Endothelial cell of umbilical vein (primary cell): ENCODE measurements at regions not wholly inside any gene's neighbourhood (a gene's known extent, or its start where the extent isn't known, plus 50 kb on each side); places are given as distances from the start of the nearest gene placed in this dataset.

Experiments used
- BruUV-seq: library from RNA; stranded (reverse); fragments of 400-500 nt; replicated peaks from 2 replicates; lab custom pipeline; 2021; lab: Mats Ljungman, UMichigan
- CTCF ChIA-PET: fragments of 300-600, 350-600 bp; sonication (Branson Sonifier 250); formaldehyde crosslinking; loops from one replicate; lab custom pipeline; 2021; ENCODE audit warnings: antibody characterized with exemption, inconsistent platforms; lab: Charles Lee
- POLR2A ChIA-PET: fragments of 300-600, 350-600 bp; sonication (Branson Sonifier 250); formaldehyde crosslinking; loops from one replicate; lab custom pipeline; 2021; ENCODE audit warnings: antibody characterized with exemption, inconsistent platforms; lab: Charles Lee
- DNase-seq: peaks from one replicate; pipeline ENCODE4 v3.0.0-alpha.2; 2011; ENCODE audit warnings: low read depth, low spot score
- FAIRE-seq: peaks from 2 replicates; lab custom pipeline; 2011; peaks lifted over from hg19 to GRCh38; lab: Jason Lieb, UNC
- H2AFZ ChIP-seq: 2 replicates; pipeline ENCODE4 v1.6.0; 2012; ENCODE audit warnings: low read depth, low read length, control low read depth, inconsistent platforms
- H3K27ac ChIP-seq: 2 replicates; pipeline ENCODE4 v1.5.1; 2011; ENCODE audit warnings: low read depth, mild to moderate bottlenecking, control low read depth, low read length, moderate library complexity; ENCODE audit not compliant: insufficient read depth
- H3K27me3 ChIP-seq, 2 experiments: 2 replicates each; pipeline versions ENCODE4 v1.6.0 to v1.6.1; 2011; ENCODE audit warnings: low read length in 2 of 2, mixed read lengths in 1 of 2; ENCODE audit not compliant: control insufficient read depth in 2 of 2, insufficient read depth in 2 of 2
- H3K36me3 ChIP-seq, 2 experiments: 2 replicates in 1 of 2; 3 replicates in 1 of 2; pipeline ENCODE4 v1.5.1; 2011; ENCODE audit warnings: low read length in 2 of 2, mild to moderate bottlenecking in 1 of 2, moderate library complexity in 1 of 2; ENCODE audit not compliant: control insufficient read depth in 2 of 2, insufficient read depth in 2 of 2; ENCODE audit errors: extremely low read depth in 1 of 2
- H3K4me1 ChIP-seq: 3 replicates; pipeline ENCODE4 v1.5.1; 2011; ENCODE audit warnings: mild to moderate bottlenecking, low read length; ENCODE audit not compliant: control insufficient read depth, insufficient read depth; ENCODE audit errors: extremely low read depth
- H3K4me2 ChIP-seq: 2 replicates; pipeline ENCODE4 v1.6.1; 2011; ENCODE audit warnings: low read length, control low read depth, mixed read lengths; ENCODE audit not compliant: insufficient read depth
- H3K4me3 ChIP-seq, 3 experiments: fragments of 200-600 bp in 1 of 3; sonication (generic), shearing (Covaris generic) in 1 of 3; replicated peaks in 1 of 3; 2 replicates each; pipeline ENCODE4 v1.5.1; 2011 to 2016; ENCODE audit warnings: control low read depth in 3 of 3, low read length in 3 of 3, mild to moderate bottlenecking in 2 of 3, inconsistent platforms in 1 of 3, low read depth in 1 of 3, moderate library complexity in 1 of 3; ENCODE audit not compliant: insufficient read depth in 1 of 3
- H3K79me2 ChIP-seq: 2 replicates; pipeline ENCODE4 v1.6.0; 2012; ENCODE audit warnings: low read length, inconsistent platforms; ENCODE audit not compliant: control insufficient read depth, insufficient read depth
- H3K9ac ChIP-seq: replicated peaks from 2 replicates; pipeline ENCODE3; 2011; ENCODE audit warnings: low read length, control low read depth; ENCODE audit not compliant: insufficient read depth; ENCODE audit errors: extremely low read depth
- H3K9me1 ChIP-seq: replicated peaks from 3 replicates; pipeline ENCODE4 v1.6.0; 2011; ENCODE audit warnings: mild to moderate bottlenecking, low read length; ENCODE audit not compliant: control insufficient read depth, insufficient read depth; ENCODE audit errors: extremely low read depth
- H3K9me3 ChIP-seq: replicated peaks from 2 replicates; pipeline ENCODE4 v1.5.1; 2012; ENCODE audit warnings: low read length, inconsistent platforms; ENCODE audit not compliant: control insufficient read depth, insufficient read depth
- H4K20me1 ChIP-seq: replicated peaks from 2 replicates; pipeline ENCODE3; 2011; ENCODE audit warnings: mild to moderate bottlenecking, low read length; ENCODE audit not compliant: control insufficient read depth, insufficient read depth; ENCODE audit errors: extremely low read depth
- EZH2 ChIP-seq: IDR thresholded peaks from 2 replicates; pipeline ENCODE4 v1.6.1; 2012; ENCODE audit warnings: borderline replicate concordance, low read depth, mild to moderate bottlenecking, moderate library complexity, low read length, inconsistent platforms; ENCODE audit not compliant: severe bottlenecking
- FOS ChIP-seq: IDR thresholded peaks from 2 replicates; pipeline ENCODE4 v1.6.1; 2011; ENCODE audit warnings: mild to moderate bottlenecking, low read length, moderate library complexity, borderline replicate concordance; ENCODE audit not compliant: insufficient read depth
- GATA2 ChIP-seq: IDR thresholded peaks from 2 replicates; pipeline ENCODE4 v1.7.0; 2011; ENCODE audit warnings: low read depth, mild to moderate bottlenecking, moderate library complexity, mixed read lengths, low read length; ENCODE audit not compliant: insufficient read length, insufficient read depth
- JUN ChIP-seq: IDR thresholded peaks from 2 replicates; pipeline ENCODE4 v1.6.1; 2011; ENCODE audit warnings: borderline replicate concordance, low read depth; ENCODE audit not compliant: insufficient read length, insufficient read depth
- MYC ChIP-seq: IDR thresholded peaks from one replicate; pipeline ENCODE4 v1.6.1; 2011; ENCODE audit warnings: mild to moderate bottlenecking, low read depth, low read length
- POLR2A ChIP-seq: IDR thresholded peaks from 2 replicates; pipeline ENCODE4 v1.6.1; 2012; ENCODE audit warnings: low read depth, mild to moderate bottlenecking, control low read depth, low read length
- POLR2AphosphoS5 ChIP-seq: IDR thresholded peaks from 2 replicates; pipeline ENCODE4 v1.6.1; 2012; ENCODE audit warnings: low read depth, mild to moderate bottlenecking, control low read depth, low read length, moderate library complexity; ENCODE audit not compliant: insufficient read depth
- dilution Hi-C: fragments of 300-500 bp; cut with MboI; formaldehyde crosslinking; loops from one replicate; pipeline ENCODE4 v1.15.0; 2019; ENCODE audit warnings: low sequenced_read_pairs; ENCODE audit not compliant: extremely low pct_ligation_motif_present
- intact Hi-C: fragments of 100-400 bp; cut with micrococcal nuclease; formaldehyde crosslinking; loops from one replicate; pipeline ENCODE4 v1.10.0; 2022
- TF ChIP-seq, protein P1 (sequence below): IDR thresholded peaks from 2 replicates; pipeline ENCODE4 v1.6.1; 2011; ENCODE audit not compliant: insufficient read depth, insufficient read length
- TF ChIP-seq, protein P2 (sequence below), 2 donors: IDR thresholded peaks; 1 replicate in 1 of 2; 2 replicates in 1 of 2; pipeline ENCODE4 v1.5.1; 2011; ENCODE audit warnings: low read length in 2 of 2, mild to moderate bottlenecking in 2 of 2, moderate library complexity in 2 of 2, control low read depth in 1 of 2, inconsistent platforms in 1 of 2, low read depth in 1 of 2; ENCODE audit not compliant: insufficient read depth in 1 of 2; ENCODE audit errors: extremely low read depth in 1 of 2

GRCh38 chr7:9013940-9014339, 580.5 kb downstream of the NXPH1 start:
- intact Hi-C loops, result no loop called here
- FAIRE-seq (no peak), DNase-seq (no peak)
- H3K79me2 ChIP-seq, result no peaks in the 10 kb centered on the region
- ChIA-PET POLR2A (no interaction called here), CTCF (no interaction called here)
- H3K4me3 ChIP-seq, result no peak overlapping the region
- H2AFZ ChIP-seq, result no peak overlapping the region
- no peak overlapping the region for H3K27ac ChIP-seq
- no peaks in the 10 kb centered on the region for H3K4me1 ChIP-seq
- no peak overlapping the region for H3K4me2 ChIP-seq
- peaks cover 1% of the 10 kb centered on the region for H3K9me3 ChIP-seq
- dilution Hi-C loops, result no loop called here
- TF ChIP-seq EZH2 (no peak), FOS (no peak), MYC (no peak), POLR2A (no peak), JUN (no peak), GATA2 (no peak), POLR2AphosphoS5 (no peak)
- no peaks in the 10 kb centered on the region for H4K20me1 ChIP-seq
- no peaks in the 10 kb centered on the region for H3K36me3 ChIP-seq
- H3K9ac ChIP-seq, result no peak overlapping the region
- no peaks in the 10 kb centered on the region for H3K27me3 ChIP-seq
- no peaks in the 10 kb centered on the region for H3K9me1 ChIP-seq
- no TSS peak for BruUV-seq

GRCh38 chr7:9017286-9017685, 583.9 kb downstream of the NXPH1 start:
- DNase-seq, result no peak
- TF ChIP-seq JUN, result no peak
- no peak for TF ChIP-seq MYC
- no peak for TF ChIP-seq POLR2A
- no peak for TF ChIP-seq POLR2AphosphoS5
- no peak for TF ChIP-seq GATA2
- TF ChIP-seq, protein P1, sequence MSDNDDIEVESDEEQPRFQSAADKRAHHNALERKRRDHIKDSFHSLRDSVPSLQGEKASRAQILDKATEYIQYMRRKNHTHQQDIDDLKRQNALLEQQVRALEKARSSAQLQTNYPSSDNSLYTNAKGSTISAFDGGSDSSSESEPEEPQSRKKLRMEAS, result no peak
- no peak for TF ChIP-seq EZH2
- TF ChIP-seq, protein P2, sequence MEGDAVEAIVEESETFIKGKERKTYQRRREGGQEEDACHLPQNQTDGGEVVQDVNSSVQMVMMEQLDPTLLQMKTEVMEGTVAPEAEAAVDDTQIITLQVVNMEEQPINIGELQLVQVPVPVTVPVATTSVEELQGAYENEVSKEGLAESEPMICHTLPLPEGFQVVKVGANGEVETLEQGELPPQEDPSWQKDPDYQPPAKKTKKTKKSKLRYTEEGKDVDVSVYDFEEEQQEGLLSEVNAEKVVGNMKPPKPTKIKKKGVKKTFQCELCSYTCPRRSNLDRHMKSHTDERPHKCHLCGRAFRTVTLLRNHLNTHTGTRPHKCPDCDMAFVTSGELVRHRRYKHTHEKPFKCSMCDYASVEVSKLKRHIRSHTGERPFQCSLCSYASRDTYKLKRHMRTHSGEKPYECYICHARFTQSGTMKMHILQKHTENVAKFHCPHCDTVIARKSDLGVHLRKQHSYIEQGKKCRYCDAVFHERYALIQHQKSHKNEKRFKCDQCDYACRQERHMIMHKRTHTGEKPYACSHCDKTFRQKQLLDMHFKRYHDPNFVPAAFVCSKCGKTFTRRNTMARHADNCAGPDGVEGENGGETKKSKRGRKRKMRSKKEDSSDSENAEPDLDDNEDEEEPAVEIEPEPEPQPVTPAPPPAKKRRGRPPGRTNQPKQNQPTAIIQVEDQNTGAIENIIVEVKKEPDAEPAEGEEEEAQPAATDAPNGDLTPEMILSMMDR (IDR thresholded peaks at IDR 0.05; ENCODE audit: extremely low read depth in 1 of 2, insufficient read depth in 1 of 2, low read depth in 1 of 2, low read length in 2 of 2), result no peak
- no peak for TF ChIP-seq FOS
- H3K79me2 ChIP-seq, result no peaks in the 10 kb centered on the region
- no peak overlapping the region for H3K27ac ChIP-seq
- no peaks in the 10 kb centered on the region for H3K36me3 ChIP-seq
- intact Hi-C loops, result no loop called here
- H3K4me3 ChIP-seq, result no peak overlapping the region
- no peak overlapping the region for H3K4me2 ChIP-seq
- no peaks in the 10 kb centered on the region for H3K4me1 ChIP-seq
- ChIA-PET CTCF (no interaction called here), POLR2A (no interaction called here)
- H3K9me3 ChIP-seq, result no peaks in the 10 kb centered on the region
- no TSS peak for BruUV-seq
- no peak overlapping the region for H3K9ac ChIP-seq
- H2AFZ ChIP-seq, result no peak overlapping the region
- no peaks in the 10 kb centered on the region for H3K27me3 ChIP-seq
- no peaks in the 10 kb centered on the region for H3K9me1 ChIP-seq
- no peak for FAIRE-seq
- dilution Hi-C loops, result no loop called here
- H4K20me1 ChIP-seq, result no peaks in the 10 kb centered on the region
